HepG2 (cell line): ENCODE measurements at regions not wholly inside any gene's neighbourhood (a gene's known extent, or its start where the extent isn't known, plus 50 kb on each side); places are given as distances from the start of the nearest gene placed in this dataset.

ENCODE experiments used
- ATAC-seq: fragments of 200-7000 bp; cut with Tn5 transposase; 3 replicates; pipeline ENCODE4 v1.9.1; 2020; ENCODE audit warnings: mild to moderate bottlenecking, moderate library complexity
- BruUV-seq: library from RNA; stranded (reverse); fragments of 400-500 nt; replicated peaks from 2 replicates; lab custom pipeline; 2021; lab: Mats Ljungman, UMichigan
- CTCF ChIA-PET: fragments of 300-600 bp; formaldehyde crosslinking; extraction: SDS; loops from one replicate; lab custom pipeline; 2021; ENCODE audit warnings: low total read pairs, inconsistent platforms, low intra/inter-chr PET ratio; lab: Yijun Ruan, JAX
- POLR2A ChIA-PET: fragments of 350-600 bp; sonication (Branson Sonifier 250); formaldehyde crosslinking; loops from one replicate; lab custom pipeline; 2020; ENCODE audit warnings: antibody characterized with exemption, inconsistent platforms; lab: Yijun Ruan, JAX
- DNase-seq: peaks from one replicate; pipeline ENCODE4 v3.0.0-alpha.2; 2015; ENCODE audit warnings: low spot score
- FAIRE-seq: peaks from 3 replicates; lab custom pipeline; 2011; peaks lifted over from hg19 to GRCh38; lab: Jason Lieb, UNC
- H2AFZ ChIP-seq: one replicate; pipeline ENCODE4 v1.6.1; 2011; ENCODE audit warnings: low read length, inconsistent platforms
- H3K27ac ChIP-seq: fragments of 300-600 bp; 3 replicates; pipeline ENCODE4 v1.8.0; 2011; ENCODE audit warnings: mixed run types, mild to moderate bottlenecking, mixed read lengths, low read length, inconsistent platforms; ENCODE audit not compliant: insufficient read depth; ENCODE audit errors: extremely low read length
- H3K27me3 ChIP-seq, 2 experiments: fragments of 200-600 bp in 1 of 2; 2 replicates in 1 of 2; 3 replicates in 1 of 2; pipeline versions ENCODE4 v1.6.0 to v1.8.0; 2011; ENCODE audit warnings: low read length in 2 of 2, mild to moderate bottlenecking in 2 of 2, moderate library complexity in 2 of 2, inconsistent platforms in 1 of 2; ENCODE audit not compliant: insufficient read depth in 2 of 2, control insufficient read depth in 1 of 2
- H3K36me3 ChIP-seq, 2 experiments: fragments of 200-600 bp in 1 of 2; replicated peaks in 1 of 2; 2 replicates in 1 of 2; 3 replicates in 1 of 2; pipeline versions ENCODE4 v1.5.1 to v1.8.0; 2011; ENCODE audit warnings: low read length in 2 of 2, inconsistent platforms in 1 of 2; ENCODE audit not compliant: insufficient read depth in 2 of 2, control insufficient read depth in 1 of 2
- H3K4me1 ChIP-seq: 2 replicates; pipeline ENCODE4 v1.5.1; 2012; ENCODE audit warnings: low read length, inconsistent platforms; ENCODE audit not compliant: insufficient read depth
- H3K4me2 ChIP-seq: 2 replicates; pipeline ENCODE4 v1.6.0; 2011; ENCODE audit warnings: low read depth, low read length, inconsistent platforms
- H3K4me3 ChIP-seq, 3 experiments: fragments of 200-600 bp in 1 of 3; sonication (generic), shearing (Covaris generic) in 1 of 3; replicated peaks in 1 of 3; 2 replicates each; pipeline ENCODE4 v1.5.1; 2011 to 2016; ENCODE audit warnings: low read length in 3 of 3, inconsistent platforms in 2 of 3, low read depth in 2 of 3, mild to moderate bottlenecking in 2 of 3, control low read depth in 1 of 3, mixed read lengths in 1 of 3; ENCODE audit not compliant: insufficient read depth in 1 of 3
- H3K79me2 ChIP-seq: one replicate; pipeline ENCODE4 v1.6.1; 2011; ENCODE audit warnings: low read length, inconsistent platforms; ENCODE audit not compliant: insufficient read depth
- H3K9ac ChIP-seq: 2 replicates; pipeline ENCODE4 v1.6.0; 2011; ENCODE audit warnings: mild to moderate bottlenecking, low read depth, low read length, inconsistent platforms; ENCODE audit not compliant: insufficient read depth
- H3K9me3 ChIP-seq: 2 replicates; pipeline ENCODE4 v1.5.1; 2012; ENCODE audit warnings: mild to moderate bottlenecking, low read length
- H4K20me1 ChIP-seq: 2 replicates; pipeline ENCODE4 v1.6.0; 2011; ENCODE audit warnings: inconsistent platforms, mild to moderate bottlenecking, low read length, moderate library complexity; ENCODE audit not compliant: insufficient read depth
- HES4 ChIP-seq: sonication (generic); formaldehyde crosslinking; IDR thresholded peaks from 2 replicates; pipeline ENCODE4 v1.9.0; 2021; ENCODE audit warnings: mild to moderate bottlenecking, missing genetic modification reagents, borderline replicate concordance
- HNRNPL ChIP-seq: fragments of 200-400 bp; formaldehyde crosslinking; IDR thresholded peaks from 2 replicates; pipeline ENCODE4 v1.6.1; 2017; ENCODE audit warnings: mild to moderate bottlenecking, low read depth, low read length
- IRF2 ChIP-seq: IDR thresholded peaks from 2 replicates; pipeline ENCODE4 v1.6.1; 2018; ENCODE audit warnings: missing genetic modification reagents, missing compliant biosample characterization
- ZNF101 ChIP-seq: sonication (generic); formaldehyde crosslinking; IDR thresholded peaks from 2 replicates; pipeline ENCODE4 v1.4.0; 2020; ENCODE audit warnings: mild to moderate bottlenecking, low read depth, missing genetic modification reagents, borderline replicate concordance
- ZNF556 ChIP-seq: sonication (generic); formaldehyde crosslinking; IDR thresholded peaks from 2 replicates; pipeline ENCODE4 v1.4.0; 2020; ENCODE audit warnings: mild to moderate bottlenecking, missing genetic modification reagents, borderline replicate concordance
- WGBS: methylation state at CpG from one replicate; pipeline ENCODE4 v1.1.6; 2017; ENCODE audit warnings: low lambda C conversion rate; 5-methylcytosine and 5-hydroxymethylcytosine counted together
- in situ Hi-C: cut with HindIII; loops from 2 replicates; pipeline ENCODE4 v1.10.0; 2017; ENCODE audit warnings: low pct_unique_long_range_greater_than_20kb; ENCODE audit not compliant: extremely low pct_ligation_motif_present
- intact Hi-C: fragments of 100-400 bp; cut with micrococcal nuclease; formaldehyde crosslinking; loops from one replicate; pipeline ENCODE4 v1.10.0; 2022; ENCODE audit not compliant: unreplicated experiment
- TF ChIP-seq, protein P1 (sequence below): IDR thresholded peaks from 2 replicates; pipeline ENCODE4 v1.6.1; 2016; ENCODE audit warnings: missing biosample characterization, missing genetic modification reagents, low read depth
- TF ChIP-seq, protein P2 (sequence below): sonication (generic); formaldehyde crosslinking; IDR thresholded peaks from 2 replicates; pipeline ENCODE4 v1.5.0; 2020; ENCODE audit warnings: mild to moderate bottlenecking, missing genetic modification reagents, borderline replicate concordance

GRCh38 chr4:81904121-81904520 is 432.4 kb upstream of the RASGEF1B start:
- CTCF ChIA-PET, result no interaction called here
- 66% methylated on average over 4 of the region's 4 CpGs for WGBS
- Histone ChIP-seq H3K27ac (no peak overlapping the region), H3K27me3 (no peaks in the 10 kb centered on the region), H3K4me2 (no peak overlapping the region), H3K36me3 (no peaks in the 10 kb centered on the region), H2AFZ (no peak overlapping the region), H3K4me1 (no peaks in the 10 kb centered on the region), H4K20me1 (no peaks in the 10 kb centered on the region), H3K4me3 (no peak overlapping the region), H3K79me2 (no peaks in the 10 kb centered on the region), H3K9me3 (no peaks in the 10 kb centered on the region), H3K9ac (no peak overlapping the region)
- no peak for TF ChIP-seq HNRNPL
- no peak for TF ChIP-seq HES4 (CRISPR knock-in tag)
- TF ChIP-seq ZNF101 (CRISPR knock-in tag), result no peak
- no peak for TF ChIP-seq IRF2 (CRISPR knock-in tag)
- TF ChIP-seq, protein P1, sequence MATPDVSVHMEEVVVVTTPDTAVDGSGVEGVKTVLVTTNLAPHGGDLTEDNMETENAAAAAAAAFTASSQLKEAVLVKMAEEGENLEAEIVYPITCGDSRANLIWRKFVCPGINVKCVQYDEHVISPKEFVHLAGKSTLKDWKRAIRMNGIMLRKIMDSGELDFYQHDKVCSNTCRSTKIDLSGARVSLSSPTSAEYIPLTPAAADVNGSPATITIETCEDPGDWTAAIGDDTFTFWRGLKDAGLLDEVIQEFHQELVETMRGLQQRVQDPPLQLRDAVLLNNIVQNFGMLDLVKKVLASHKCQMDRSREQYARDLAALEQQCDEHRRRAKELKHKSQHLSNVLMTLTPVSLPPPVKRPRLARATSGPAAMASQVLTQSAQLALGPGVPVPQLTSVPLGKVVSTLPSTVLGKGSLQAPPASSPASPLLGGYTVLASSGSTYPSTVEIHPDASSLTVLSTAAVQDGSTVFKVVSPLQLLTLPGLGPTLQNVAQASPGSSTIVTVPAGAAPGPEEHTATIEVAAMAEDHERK (CRISPR knock-in tag), result no peak
- TF ChIP-seq, protein P2, sequence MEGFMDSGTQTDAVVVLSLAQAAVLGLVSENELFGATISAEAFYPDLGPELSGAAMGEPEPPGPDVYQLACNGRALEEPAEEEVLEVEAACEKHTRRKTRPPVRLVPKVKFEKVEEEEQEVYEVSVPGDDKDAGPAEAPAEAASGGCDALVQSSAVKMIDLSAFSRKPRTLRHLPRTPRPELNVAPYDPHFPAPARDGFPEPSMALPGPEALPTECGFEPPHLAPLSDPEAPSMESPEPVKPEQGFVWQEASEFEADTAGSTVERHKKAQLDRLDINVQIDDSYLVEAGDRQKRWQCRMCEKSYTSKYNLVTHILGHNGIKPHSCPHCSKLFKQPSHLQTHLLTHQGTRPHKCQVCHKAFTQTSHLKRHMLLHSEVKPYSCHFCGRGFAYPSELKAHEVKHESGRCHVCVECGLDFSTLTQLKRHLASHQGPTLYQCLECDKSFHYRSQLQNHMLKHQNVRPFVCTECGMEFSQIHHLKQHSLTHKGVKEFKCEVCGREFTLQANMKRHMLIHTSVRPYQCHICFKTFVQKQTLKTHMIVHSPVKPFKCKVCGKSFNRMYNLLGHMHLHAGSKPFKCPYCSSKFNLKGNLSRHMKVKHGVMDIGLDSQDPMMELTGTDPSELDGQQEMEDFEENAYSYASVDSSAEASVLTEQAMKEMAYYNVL (CRISPR knock-in tag), result no peak
- TF ChIP-seq ZNF556 (CRISPR knock-in tag), result no peak
- in situ Hi-C loops, result no loop called here
- intact Hi-C loops, result no loop called here
- POLR2A ChIA-PET, result no interaction called here
- FAIRE-seq, result no peak
- no peak for DNase-seq
- no TSS peak for BruUV-seq
- no peak for ATAC-seq
